ENCODE measurements at regions not wholly inside any gene's neighbourhood (a gene's known extent, or its start where the extent isn't known, plus 50 kb on each side); places are given as distances from the start of the nearest gene placed in this dataset.
"Not testable (repeated sequence)": the region's sequence is repeated elsewhere in the genome, so short reads cannot be mapped to it uniquely, and the experiment has no call there.

DNA sequence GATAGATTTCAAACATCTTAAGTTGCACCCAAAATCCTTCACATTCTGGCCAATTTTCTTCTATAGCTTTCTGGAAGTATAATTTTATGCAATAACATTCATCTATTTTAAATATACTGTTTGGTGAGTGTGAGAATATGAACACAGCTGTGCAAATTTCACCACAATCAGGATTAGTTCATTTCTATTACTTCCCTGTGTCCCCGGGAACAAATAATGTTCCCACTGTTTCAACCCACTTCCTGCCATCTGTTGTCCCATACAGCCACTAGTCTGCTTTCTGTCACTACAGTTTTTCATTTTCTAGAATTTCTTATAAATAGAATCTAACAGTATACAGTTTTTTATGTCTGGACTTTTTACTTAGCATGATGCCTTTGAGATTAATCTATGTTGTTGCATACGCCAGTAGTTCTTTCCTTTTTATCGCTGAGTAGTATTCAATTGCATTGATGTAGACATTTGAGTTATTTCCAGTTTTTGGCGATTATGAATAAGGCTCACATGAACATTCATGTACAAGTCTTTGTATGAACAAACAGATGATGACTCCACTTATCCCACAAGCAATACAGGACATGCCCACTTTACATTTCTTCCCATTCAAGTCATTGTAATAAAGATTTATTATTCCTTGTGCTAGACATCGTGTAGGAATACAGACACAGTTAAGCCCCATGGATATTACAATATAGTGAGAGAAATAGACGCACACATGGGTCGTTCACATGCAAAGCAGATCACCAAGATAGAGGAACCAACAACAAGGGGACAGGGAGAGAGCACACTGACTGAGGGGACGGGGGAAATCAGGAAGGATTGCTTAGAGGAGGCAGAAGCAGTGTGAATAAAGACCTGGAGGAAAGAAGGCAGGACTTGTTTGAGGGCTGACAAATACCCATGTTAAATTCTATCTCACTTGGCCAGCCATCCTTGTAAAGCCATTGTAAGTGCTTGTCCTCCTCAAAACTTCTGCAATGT, 72.9 kb upstream of the PAX8 start:
- Histone ChIP-seq H3K36me3 (no peaks in the 10 kb centered on the region), H3K9me3 (no peaks in the 10 kb centered on the region), H3K4me1 (no peaks in the 10 kb centered on the region), H3K27me3 (no peaks in the 10 kb centered on the region), H3K4me3 (no peak overlapping the region), H3K27ac (no peak overlapping the region)
- DNase-seq = no peak
- TF ChIP-seq, protein P1, sequence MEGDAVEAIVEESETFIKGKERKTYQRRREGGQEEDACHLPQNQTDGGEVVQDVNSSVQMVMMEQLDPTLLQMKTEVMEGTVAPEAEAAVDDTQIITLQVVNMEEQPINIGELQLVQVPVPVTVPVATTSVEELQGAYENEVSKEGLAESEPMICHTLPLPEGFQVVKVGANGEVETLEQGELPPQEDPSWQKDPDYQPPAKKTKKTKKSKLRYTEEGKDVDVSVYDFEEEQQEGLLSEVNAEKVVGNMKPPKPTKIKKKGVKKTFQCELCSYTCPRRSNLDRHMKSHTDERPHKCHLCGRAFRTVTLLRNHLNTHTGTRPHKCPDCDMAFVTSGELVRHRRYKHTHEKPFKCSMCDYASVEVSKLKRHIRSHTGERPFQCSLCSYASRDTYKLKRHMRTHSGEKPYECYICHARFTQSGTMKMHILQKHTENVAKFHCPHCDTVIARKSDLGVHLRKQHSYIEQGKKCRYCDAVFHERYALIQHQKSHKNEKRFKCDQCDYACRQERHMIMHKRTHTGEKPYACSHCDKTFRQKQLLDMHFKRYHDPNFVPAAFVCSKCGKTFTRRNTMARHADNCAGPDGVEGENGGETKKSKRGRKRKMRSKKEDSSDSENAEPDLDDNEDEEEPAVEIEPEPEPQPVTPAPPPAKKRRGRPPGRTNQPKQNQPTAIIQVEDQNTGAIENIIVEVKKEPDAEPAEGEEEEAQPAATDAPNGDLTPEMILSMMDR (IDR thresholded peaks at IDR 0.05) = no peak
- no peak for TF ChIP-seq POLR2A (IDR thresholded peaks at IDR 0.05)

DNA sequence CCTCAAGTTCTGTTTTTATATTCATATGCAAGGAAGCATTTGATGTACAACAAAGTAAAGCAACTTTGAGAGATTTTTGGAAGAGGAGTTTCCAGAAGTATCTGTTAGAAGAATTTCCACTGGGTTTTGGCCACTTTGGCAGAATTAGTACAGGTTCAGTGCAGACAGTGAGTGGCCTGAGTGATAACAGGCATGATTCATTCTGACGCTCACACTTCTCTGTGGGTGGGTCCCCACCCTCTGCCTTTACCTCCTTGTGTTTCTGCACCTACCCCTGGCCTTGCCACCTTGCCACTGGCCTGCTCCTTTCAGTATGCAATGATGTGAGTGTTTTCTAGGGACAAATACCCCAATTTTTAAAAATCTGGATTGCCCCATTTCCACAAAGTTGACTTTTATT, 65.1 kb upstream of the PAX8 start:
- not testable (repeated sequence) for H3K27ac ChIP-seq, DNase-seq, H3K4me3 ChIP-seq, H3K36me3 ChIP-seq, H3K9me3 ChIP-seq, H3K4me1 ChIP-seq, H3K27me3 ChIP-seq

DNA sequence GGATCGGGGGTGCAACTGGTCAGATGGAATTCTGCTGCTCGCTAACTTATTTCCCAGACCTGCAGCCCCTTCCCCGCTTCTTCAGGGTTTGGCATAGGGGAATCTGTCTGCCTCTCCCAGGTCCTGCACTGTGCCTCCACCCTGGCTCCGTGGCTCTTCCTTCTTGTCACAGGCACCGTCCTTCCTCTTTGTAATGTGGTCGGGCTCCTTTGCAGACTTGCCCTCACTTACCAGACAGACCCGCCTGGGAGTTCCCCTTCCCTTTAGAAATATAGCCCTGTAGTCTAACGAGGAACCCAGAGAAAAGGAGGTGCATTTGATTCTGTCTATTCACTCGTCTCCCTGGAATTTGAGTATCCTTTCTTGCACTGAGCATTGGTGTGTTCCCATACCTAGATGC, 63.9 kb upstream of the PAX8 start:
- Histone ChIP-seq H3K27ac (no peak overlapping the region), H3K27me3 (no peaks in the 10 kb centered on the region), H3K9me3 (no peaks in the 10 kb centered on the region), H3K4me1 (no peaks in the 10 kb centered on the region), H3K4me3 (no peak overlapping the region), H3K36me3 (no peaks in the 10 kb centered on the region)
- TF ChIP-seq POLR2A (IDR thresholded peaks at IDR 0.05) = no peak
- DNase-seq = peak in 1 of 3 donors; percentile 49

DNA sequence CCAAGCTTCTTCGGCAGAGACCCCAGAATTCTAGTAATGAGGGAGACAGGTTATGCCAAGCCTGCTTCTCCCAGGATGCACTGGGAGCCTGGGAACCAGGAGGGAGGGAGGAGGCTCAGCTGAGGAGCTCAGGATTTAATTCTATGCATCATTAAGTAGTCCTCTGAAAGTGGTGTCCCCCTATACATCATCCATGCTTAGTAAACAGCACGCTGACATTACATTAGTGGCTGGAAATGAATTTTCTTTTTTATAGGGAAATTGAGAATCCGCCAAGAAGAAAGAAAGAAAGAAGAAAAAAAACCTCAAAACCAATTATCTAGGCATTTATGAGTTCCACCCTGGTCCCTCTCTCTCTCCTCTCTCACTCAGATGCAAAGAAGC, 63.1 kb upstream of the PAX8 start:
- not testable (repeated sequence) for H3K27me3 ChIP-seq, H3K4me1 ChIP-seq, H3K36me3 ChIP-seq, H3K4me3 ChIP-seq, H3K27ac ChIP-seq, DNase-seq, H3K9me3 ChIP-seq

DNA sequence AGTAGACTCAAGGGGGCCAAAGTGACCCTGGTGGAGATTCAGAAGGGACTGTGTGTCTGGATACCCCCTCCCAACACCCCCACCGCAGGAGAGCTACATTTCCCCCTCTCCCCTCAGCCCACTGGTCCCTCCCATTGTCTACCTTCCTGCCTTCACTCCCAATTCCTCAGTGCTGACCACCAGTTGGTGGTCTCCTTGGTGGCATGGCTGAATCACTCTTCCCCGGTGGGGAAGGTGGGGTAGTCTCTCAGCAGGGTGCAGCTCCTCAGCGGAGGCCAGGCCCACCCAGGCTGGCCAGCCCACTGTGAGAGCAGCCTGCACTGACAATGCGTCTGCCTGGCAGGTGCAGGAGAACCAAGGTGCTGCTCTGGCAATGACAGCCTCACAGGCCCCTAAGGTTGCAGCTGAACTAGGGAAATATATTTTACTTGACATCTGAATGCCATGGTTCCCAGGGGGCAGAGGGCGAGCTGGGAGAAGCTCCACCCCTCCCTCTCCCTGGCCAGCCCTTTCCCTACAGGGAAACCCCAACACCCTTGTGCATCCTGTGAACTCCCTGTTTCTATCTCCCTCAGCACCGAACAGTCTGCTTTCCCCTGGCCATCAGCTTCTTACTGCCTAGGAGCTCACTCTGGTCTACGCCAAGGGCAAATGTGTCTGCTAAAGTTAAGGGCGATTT, 62.6 kb upstream of the PAX8 start:
- no peak for TF ChIP-seq POLR2A (IDR thresholded peaks at IDR 0.05)
- TF ChIP-seq, protein P1 (IDR thresholded peaks at IDR 0.05) = no peak
- no peak for DNase-seq
- no peak overlapping the region for H3K4me3 ChIP-seq
- H3K27me3 ChIP-seq = no peaks in the 10 kb centered on the region
- H3K4me1 ChIP-seq = no peaks in the 10 kb centered on the region
- H3K36me3 ChIP-seq = no peaks in the 10 kb centered on the region
- H3K27ac ChIP-seq = no peak overlapping the region
- H3K9me3 ChIP-seq = no peaks in the 10 kb centered on the region

DNA sequence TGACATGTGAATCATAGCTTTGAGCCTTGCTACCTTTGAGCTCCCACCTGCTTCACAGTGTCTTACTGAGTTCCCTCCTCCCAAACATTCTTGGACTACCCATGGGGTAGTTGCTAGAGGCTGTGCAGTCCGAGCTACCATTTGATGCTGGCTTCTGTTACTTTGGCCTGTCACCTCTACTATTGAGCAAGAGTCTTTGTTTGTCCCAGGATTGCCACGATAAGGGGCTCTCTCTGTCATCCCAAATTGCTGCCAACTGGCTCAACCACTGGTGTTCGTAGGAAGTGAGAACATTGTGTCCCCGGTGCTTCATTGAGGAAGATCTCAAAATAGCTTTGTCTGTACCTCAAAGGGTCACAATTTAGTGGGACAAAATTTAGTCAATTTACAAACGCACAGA, 59.1 kb upstream of the PAX8 start:
- TF ChIP-seq, protein P1 (IDR thresholded peaks at IDR 0.05) = no peak
- TF ChIP-seq POLR2A (IDR thresholded peaks at IDR 0.05) = no peak
- Histone ChIP-seq H3K27me3 (no peaks in the 10 kb centered on the region), H3K9me3 (no peaks in the 10 kb centered on the region), H3K27ac (no peak overlapping the region), H3K36me3 (no peaks in the 10 kb centered on the region), H3K4me3 (no peak overlapping the region), H3K4me1 (no peaks in the 10 kb centered on the region)
- DNase-seq = no peak

DNA sequence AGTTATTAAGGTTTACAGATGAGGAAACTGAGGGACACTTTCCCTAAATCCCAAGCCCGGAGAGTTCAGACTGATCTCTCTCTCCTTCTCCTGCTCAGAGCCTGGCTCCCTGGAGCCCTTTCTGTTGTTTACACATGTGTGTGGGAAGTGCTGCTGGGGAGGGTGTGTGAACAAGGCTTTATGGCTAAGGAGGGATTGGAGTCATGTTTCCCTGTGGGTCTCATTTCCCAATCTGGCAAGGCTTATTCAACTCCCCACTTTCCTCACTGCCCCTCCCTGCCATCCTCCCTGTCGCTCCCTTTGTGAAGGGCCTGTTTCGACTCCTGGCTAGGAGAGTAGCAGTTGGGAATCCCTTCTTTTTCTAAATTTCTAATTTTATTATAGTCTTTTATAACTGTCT, 57.3 kb upstream of the PAX8 start:
- H3K36me3 ChIP-seq, DNase-seq, H3K4me3 ChIP-seq: not testable (repeated sequence)

More for the DNA sequence above, 57.3 kb upstream of the PAX8 start:
- H3K9me3 ChIP-seq, H3K27ac ChIP-seq, H3K4me1 ChIP-seq, H3K27me3 ChIP-seq: not testable (repeated sequence)
